ENCODE measurements at regions not wholly inside any gene's neighbourhood (a gene's known extent, or its start where the extent isn't known, plus 50 kb on each side); places are given as distances from the start of the nearest gene placed in this dataset.
"Not testable (repeated sequence)": the region's sequence is repeated elsewhere in the genome, so short reads cannot be mapped to it uniquely, and the experiment has no call there.

GRCh38 chr15:24505216-24505615 is 170.4 kb upstream of the NPAP1 start:
- H3K4me3 Mint-ChIP-seq (ENCODE audit: unreplicated experiment); H3K27me3 Mint-ChIP-seq (ENCODE audit: unreplicated experiment); H3K4me1 Mint-ChIP-seq (ENCODE audit: unreplicated experiment); DNase-seq (ENCODE audit: low spot score); H3K27ac Mint-ChIP-seq (ENCODE audit: unreplicated experiment); H3K9me3 Mint-ChIP-seq (ENCODE audit: unreplicated experiment); H3K36me3 Mint-ChIP-seq (ENCODE audit: low read depth, unreplicated experiment): not testable (repeated sequence)

DNA sequence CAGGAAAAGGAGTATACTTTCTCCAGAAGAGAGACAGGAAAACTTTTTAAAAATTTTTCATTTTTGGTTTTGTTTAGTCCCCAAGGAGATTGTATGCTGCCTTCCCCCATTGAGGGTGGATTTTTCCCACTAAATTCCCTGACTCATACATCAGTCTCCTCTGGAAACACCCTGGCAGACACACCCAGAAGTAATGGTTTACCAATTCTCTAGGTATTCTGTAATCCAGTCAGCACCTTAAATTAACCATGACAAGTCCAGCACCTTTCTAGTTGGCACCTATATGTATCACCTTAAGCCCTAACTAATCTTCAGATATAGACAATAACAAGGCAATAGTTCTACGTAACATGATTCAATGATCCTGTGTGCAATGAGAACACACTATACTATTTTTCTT is 165.9 kb upstream of the NPAP1 start:
- not testable (repeated sequence) for H3K27ac Mint-ChIP-seq (ENCODE audit: unreplicated experiment); H3K27me3 Mint-ChIP-seq (ENCODE audit: unreplicated experiment); H3K4me1 Mint-ChIP-seq (ENCODE audit: unreplicated experiment); H3K9me3 Mint-ChIP-seq (ENCODE audit: unreplicated experiment); DNase-seq (ENCODE audit: low spot score); H3K4me3 Mint-ChIP-seq (ENCODE audit: unreplicated experiment)
- peaks cover 20% of the 10 kb centered on the region for H3K36me3 Mint-ChIP-seq (ENCODE audit: low read depth, unreplicated experiment)

DNA sequence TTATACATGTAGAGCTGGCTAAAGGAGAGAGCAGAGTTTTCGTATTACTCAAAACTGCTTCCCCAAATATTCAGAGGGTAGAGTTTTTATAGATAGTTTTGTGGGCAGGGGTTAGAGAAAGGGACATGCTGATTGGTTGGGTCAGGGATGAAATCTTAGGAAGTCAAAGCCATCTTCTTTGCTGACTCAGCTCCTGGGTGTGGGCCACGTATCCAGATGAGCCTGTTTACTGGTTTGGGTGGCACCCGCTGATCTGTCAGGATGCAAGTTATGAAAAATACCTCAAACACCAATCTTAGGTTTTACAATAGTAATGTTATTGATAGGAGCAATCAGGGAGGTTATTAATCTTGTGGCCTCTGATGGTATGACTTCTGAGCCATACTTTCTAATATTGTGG is 164.0 kb upstream of the NPAP1 start:
- H3K4me3 Mint-ChIP-seq (ENCODE audit: unreplicated experiment); H3K27ac Mint-ChIP-seq (ENCODE audit: unreplicated experiment); DNase-seq (ENCODE audit: low spot score); H3K9me3 Mint-ChIP-seq (ENCODE audit: unreplicated experiment); H3K4me1 Mint-ChIP-seq (ENCODE audit: unreplicated experiment); H3K27me3 Mint-ChIP-seq (ENCODE audit: unreplicated experiment): not testable (repeated sequence)
- peaks cover 33% of the 10 kb centered on the region for H3K36me3 Mint-ChIP-seq (ENCODE audit: low read depth, unreplicated experiment)

DNA sequence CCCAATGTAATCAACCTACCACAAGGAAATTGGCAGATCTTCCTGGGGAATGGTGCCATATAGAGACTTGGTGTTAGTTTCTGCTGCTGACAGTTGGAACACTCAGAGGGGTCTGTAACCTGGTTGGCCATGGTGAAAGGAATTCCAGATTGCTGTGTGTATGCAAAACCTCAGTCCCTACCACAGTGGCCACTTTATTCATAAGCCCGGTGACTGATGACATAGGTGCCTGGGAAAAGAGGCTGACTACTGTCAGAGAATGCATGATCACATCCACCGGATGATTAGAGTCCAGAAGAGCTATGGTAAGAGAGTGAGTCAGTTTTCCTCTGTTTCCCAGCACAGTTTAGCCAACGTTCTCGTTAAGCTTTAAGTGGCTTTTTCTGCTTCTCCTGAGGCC is 156.8 kb upstream of the NPAP1 start:
- H3K27ac Mint-ChIP-seq (ENCODE audit: unreplicated experiment); H3K4me1 Mint-ChIP-seq (ENCODE audit: unreplicated experiment); H3K9me3 Mint-ChIP-seq (ENCODE audit: unreplicated experiment); H3K4me3 Mint-ChIP-seq (ENCODE audit: unreplicated experiment); H3K27me3 Mint-ChIP-seq (ENCODE audit: unreplicated experiment); DNase-seq (ENCODE audit: low spot score): not testable (repeated sequence)
- peaks cover 21% of the 10 kb centered on the region for H3K36me3 Mint-ChIP-seq (ENCODE audit: low read depth, unreplicated experiment)

DNA sequence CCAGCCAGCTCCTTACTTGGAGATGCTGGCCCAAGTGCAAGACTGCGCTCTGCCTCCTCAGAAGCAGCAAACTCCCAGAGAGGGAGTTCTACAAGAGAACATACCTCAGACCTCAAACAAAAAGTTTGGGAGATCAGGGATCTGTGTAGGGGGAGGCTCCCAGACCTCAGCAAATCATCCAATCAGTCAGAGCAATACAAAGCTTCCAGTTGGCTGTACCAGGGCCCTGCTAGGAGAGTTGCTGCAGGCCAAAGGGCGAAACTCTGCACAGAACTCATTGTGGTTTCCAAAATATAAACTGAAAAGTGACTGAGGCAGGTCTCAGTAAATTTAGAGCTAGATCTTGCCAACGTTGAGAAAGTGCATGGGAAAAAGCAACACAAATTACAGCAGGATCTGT is 144.3 kb upstream of the NPAP1 start:
- not testable (repeated sequence) for H3K9me3 Mint-ChIP-seq (ENCODE audit: unreplicated experiment); H3K4me3 Mint-ChIP-seq (ENCODE audit: unreplicated experiment); H3K4me1 Mint-ChIP-seq (ENCODE audit: unreplicated experiment); H3K27ac Mint-ChIP-seq (ENCODE audit: unreplicated experiment); H3K36me3 Mint-ChIP-seq (ENCODE audit: low read depth, unreplicated experiment); DNase-seq (ENCODE audit: low spot score); H3K27me3 Mint-ChIP-seq (ENCODE audit: unreplicated experiment)

GRCh38 chr15:24534032-24534431 is 141.5 kb upstream of the NPAP1 start:
- not testable (repeated sequence) for H3K27me3 Mint-ChIP-seq (ENCODE audit: unreplicated experiment); H3K27ac Mint-ChIP-seq (ENCODE audit: unreplicated experiment); H3K4me3 Mint-ChIP-seq (ENCODE audit: unreplicated experiment); H3K36me3 Mint-ChIP-seq (ENCODE audit: low read depth, unreplicated experiment); H3K9me3 Mint-ChIP-seq (ENCODE audit: unreplicated experiment); H3K4me1 Mint-ChIP-seq (ENCODE audit: unreplicated experiment); DNase-seq (ENCODE audit: low spot score)

GRCh38 chr15:24557281-24557680 is 118.3 kb upstream of the NPAP1 start:
- not testable (repeated sequence) for H3K4me1 Mint-ChIP-seq (ENCODE audit: unreplicated experiment); H3K9me3 Mint-ChIP-seq (ENCODE audit: unreplicated experiment); DNase-seq (ENCODE audit: low spot score); H3K36me3 Mint-ChIP-seq (ENCODE audit: low read depth, unreplicated experiment); H3K4me3 Mint-ChIP-seq (ENCODE audit: unreplicated experiment); H3K27me3 Mint-ChIP-seq (ENCODE audit: unreplicated experiment); H3K27ac Mint-ChIP-seq (ENCODE audit: unreplicated experiment)

- no peak overlapping the region for H3K27ac Mint-ChIP-seq (ENCODE audit: unreplicated experiment)
- peaks cover 13% of the 10 kb centered on the region for H3K9me3 Mint-ChIP-seq (ENCODE audit: unreplicated experiment)
- H3K36me3 Mint-ChIP-seq (ENCODE audit: low read depth, unreplicated experiment): no peaks in the 10 kb centered on the region
These were observed 67.9 kb upstream of the NPAP1 start for GRCh38 chr15:24607636-24608035.

More at GRCh38 chr15:24607636-24608035, 67.9 kb upstream of the NPAP1 start:
- Mint-ChIP-seq H3K4me3 (ENCODE audit: unreplicated experiment) (no peak overlapping the region), H3K4me1 (ENCODE audit: unreplicated experiment) (no peaks in the 10 kb centered on the region), H3K27me3 (ENCODE audit: unreplicated experiment) (no peaks in the 10 kb centered on the region)
- no peak for TF ChIP-seq CTCF (IDR thresholded peaks at IDR 0.05; ENCODE audit: unreplicated experiment)
- DNase-seq (ENCODE audit: low spot score): no peak

Data from endothelial cell (in vitro differentiated cells).